Fibroblast of mammary gland (primary cell): ENCODE measurements at regions not wholly inside any gene's neighbourhood (a gene's known extent, or its start where the extent isn't known, plus 50 kb on each side); places are given as distances from the start of the nearest gene placed in this dataset.

Experiments
- DNase-seq: peaks from one replicate; pipeline ENCODE4 v3.0.0-alpha.2; 2010; ENCODE audit warnings: low read depth
- H3K4me3 ChIP-seq: 2 replicates; pipeline ENCODE4 v1.5.1; 2011; ENCODE audit warnings: low read depth, mild to moderate bottlenecking, low read length, moderate library complexity; ENCODE audit not compliant: control insufficient read depth
- TF ChIP-seq, protein P1 (sequence below): conservative IDR thresholded peaks from 2 replicates; pipeline ENCODE4 v1.5.1; 2011; ENCODE audit warnings: low read depth, low read length, inconsistent platforms; ENCODE audit not compliant: control insufficient read depth, insufficient read depth

DNA sequence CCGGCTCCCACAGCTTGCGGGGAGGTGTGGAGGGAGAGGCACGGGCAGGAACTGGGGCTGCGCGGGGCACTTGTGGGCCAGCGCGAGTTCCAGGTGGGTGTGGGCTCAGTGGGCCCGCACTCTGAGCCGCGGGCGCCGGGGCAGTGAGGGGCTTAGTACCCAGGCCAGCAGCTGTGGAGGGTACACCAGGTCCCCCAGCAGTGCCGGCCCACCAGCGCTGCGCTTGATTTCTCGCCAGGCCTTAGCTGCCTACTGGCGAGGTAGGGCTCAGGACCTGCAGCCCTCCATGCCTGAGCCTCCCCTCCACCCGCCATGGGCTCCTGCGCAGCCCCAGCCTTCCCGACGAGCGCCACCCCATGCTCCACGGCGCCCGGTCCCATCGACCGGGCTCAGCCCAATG lies 337.9 kb upstream of the ACVR2A start:
- no peak for DNase-seq
- TF ChIP-seq, protein P1, sequence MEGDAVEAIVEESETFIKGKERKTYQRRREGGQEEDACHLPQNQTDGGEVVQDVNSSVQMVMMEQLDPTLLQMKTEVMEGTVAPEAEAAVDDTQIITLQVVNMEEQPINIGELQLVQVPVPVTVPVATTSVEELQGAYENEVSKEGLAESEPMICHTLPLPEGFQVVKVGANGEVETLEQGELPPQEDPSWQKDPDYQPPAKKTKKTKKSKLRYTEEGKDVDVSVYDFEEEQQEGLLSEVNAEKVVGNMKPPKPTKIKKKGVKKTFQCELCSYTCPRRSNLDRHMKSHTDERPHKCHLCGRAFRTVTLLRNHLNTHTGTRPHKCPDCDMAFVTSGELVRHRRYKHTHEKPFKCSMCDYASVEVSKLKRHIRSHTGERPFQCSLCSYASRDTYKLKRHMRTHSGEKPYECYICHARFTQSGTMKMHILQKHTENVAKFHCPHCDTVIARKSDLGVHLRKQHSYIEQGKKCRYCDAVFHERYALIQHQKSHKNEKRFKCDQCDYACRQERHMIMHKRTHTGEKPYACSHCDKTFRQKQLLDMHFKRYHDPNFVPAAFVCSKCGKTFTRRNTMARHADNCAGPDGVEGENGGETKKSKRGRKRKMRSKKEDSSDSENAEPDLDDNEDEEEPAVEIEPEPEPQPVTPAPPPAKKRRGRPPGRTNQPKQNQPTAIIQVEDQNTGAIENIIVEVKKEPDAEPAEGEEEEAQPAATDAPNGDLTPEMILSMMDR, result no peak
- H3K4me3 ChIP-seq, result no peak overlapping the region

GRCh38 chr2:147502711-147503290 lies 342.0 kb upstream of the ACVR2A start:
- DNase-seq, result no peak
- TF ChIP-seq, protein P1, result no peak

GRCh38 chr2:147501968-147502367 lies 342.9 kb upstream of the ACVR2A start:
- no peak overlapping the region for H3K4me3 ChIP-seq
- DNase-seq, result no peak
- TF ChIP-seq, protein P1, result no peak

More at GRCh38 chr2:147502711-147503290, 342.0 kb upstream of the ACVR2A start:
- no peak overlapping the region for H3K4me3 ChIP-seq

DNA sequence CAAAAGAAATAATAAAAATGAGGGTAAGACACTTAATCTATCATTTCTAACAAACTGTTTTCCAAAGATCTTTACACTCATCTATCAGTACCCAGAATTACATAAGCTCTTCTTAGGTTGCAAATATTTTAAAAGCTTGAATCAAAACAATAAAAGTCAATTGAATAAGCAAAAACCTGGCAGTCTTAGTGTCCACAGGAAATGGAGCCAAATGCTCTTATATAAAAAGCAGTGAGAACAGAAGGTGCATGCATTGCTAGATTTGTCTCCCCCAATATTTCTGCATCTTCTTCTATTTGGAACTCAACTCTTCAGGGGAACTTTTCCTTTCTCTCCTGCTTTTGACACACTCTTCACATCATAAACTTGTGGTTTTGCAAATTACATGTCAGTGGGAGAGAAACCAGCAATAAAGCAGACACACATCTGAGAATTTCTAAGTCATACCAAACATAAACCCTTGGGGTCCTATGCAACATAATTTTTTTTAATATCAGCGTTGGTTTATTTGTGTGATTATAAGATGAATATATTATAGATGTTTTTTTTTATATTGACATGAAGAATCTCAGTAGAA lies 343.9 kb upstream of the ACVR2A start:
- no peak overlapping the region for H3K4me3 ChIP-seq
- no peak for DNase-seq
- TF ChIP-seq, protein P1, result no peak

- no peak for DNase-seq
- H3K4me3 ChIP-seq, result no peak overlapping the region
- TF ChIP-seq, protein P1, result no peak
These were observed 344.6 kb upstream of the ACVR2A start for GRCh38 chr2:147500229-147500628.

DNA sequence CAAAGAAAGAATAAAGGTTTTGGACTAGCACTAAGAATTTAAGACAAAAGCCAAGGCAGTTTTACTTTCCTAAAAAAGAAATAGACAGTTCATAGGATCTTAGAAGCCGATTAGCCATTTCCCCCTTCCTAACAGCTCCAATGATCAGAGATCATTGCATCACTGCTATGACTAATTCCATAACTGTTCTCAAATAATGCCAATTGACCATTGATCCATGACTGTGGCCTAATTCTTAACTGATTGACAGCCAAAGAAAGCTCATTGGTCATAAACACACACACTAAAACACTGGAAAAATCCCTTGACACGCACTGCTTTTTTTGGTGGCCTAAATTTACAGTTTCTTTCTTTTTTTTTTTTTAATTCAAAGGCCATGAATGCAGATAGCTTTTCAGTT lies 345.0 kb upstream of the ACVR2A start:
- H3K4me3 ChIP-seq, result no peak overlapping the region
- TF ChIP-seq, protein P1, result no peak
- peak; percentile 23 for DNase-seq
